ENCODE measurements at regions not wholly inside any gene's neighbourhood (a gene's known extent, or its start where the extent isn't known, plus 50 kb on each side); places are given as distances from the start of the nearest gene placed in this dataset.

- no peaks in the 10 kb centered on the region for H3K4me1 Mint-ChIP-seq (ENCODE audit: low read depth)
- CTCF ChIA-PET = no interaction called here
- no peak overlapping the region for H3K27ac Mint-ChIP-seq
- ATAC-seq (no peak), DNase-seq (no peak)
- intact Hi-C loops (cut with micrococcal nuclease) = no loop called here
- POLR2A ChIA-PET = interaction anchor here (0.6 kb wide), 1 partner anchor 48 kb away, joined by 3 read pairs; no protein-coding TSS in a partner anchor
- no peaks in the 10 kb centered on the region for H3K36me3 Mint-ChIP-seq (ENCODE audit: low read depth)
- H3K4me3 Mint-ChIP-seq = no peak overlapping the region
- H3K27me3 Mint-ChIP-seq = peaks cover 10% of the 10 kb centered on the region
- H3K9me3 Mint-ChIP-seq = no peaks in the 10 kb centered on the region
- TF ChIP-seq, protein P1, sequence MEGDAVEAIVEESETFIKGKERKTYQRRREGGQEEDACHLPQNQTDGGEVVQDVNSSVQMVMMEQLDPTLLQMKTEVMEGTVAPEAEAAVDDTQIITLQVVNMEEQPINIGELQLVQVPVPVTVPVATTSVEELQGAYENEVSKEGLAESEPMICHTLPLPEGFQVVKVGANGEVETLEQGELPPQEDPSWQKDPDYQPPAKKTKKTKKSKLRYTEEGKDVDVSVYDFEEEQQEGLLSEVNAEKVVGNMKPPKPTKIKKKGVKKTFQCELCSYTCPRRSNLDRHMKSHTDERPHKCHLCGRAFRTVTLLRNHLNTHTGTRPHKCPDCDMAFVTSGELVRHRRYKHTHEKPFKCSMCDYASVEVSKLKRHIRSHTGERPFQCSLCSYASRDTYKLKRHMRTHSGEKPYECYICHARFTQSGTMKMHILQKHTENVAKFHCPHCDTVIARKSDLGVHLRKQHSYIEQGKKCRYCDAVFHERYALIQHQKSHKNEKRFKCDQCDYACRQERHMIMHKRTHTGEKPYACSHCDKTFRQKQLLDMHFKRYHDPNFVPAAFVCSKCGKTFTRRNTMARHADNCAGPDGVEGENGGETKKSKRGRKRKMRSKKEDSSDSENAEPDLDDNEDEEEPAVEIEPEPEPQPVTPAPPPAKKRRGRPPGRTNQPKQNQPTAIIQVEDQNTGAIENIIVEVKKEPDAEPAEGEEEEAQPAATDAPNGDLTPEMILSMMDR (IDR thresholded peaks at IDR 0.05) = no peak
Measured at GRCh38 chr13:26468265-26468801, 89.2 kb upstream of the WASF3 start.

GRCh38 chr13:26469602-26470001 lies 87.9 kb upstream of the WASF3 start:
- CTCF ChIA-PET = interaction anchor here (1.8 kb wide), 1 partner anchor 229 kb away, joined by 4 read pairs; no protein-coding TSS in a partner anchor
- no peak for DNase-seq
- intact Hi-C loops (cut with micrococcal nuclease) = no loop called here

GRCh38 chr13:26471807-26472206 lies 85.7 kb upstream of the WASF3 start:
- Mint-ChIP-seq H3K9me3 (no peaks in the 10 kb centered on the region), H3K27ac (no peak overlapping the region), H3K4me1 (ENCODE audit: low read depth) (no peaks in the 10 kb centered on the region), H3K27me3 (peaks cover 3% of the 10 kb centered on the region), H3K36me3 (ENCODE audit: low read depth) (no peaks in the 10 kb centered on the region), H3K4me3 (no peak overlapping the region)
- ChIA-PET POLR2A (no interaction called here), CTCF (no interaction called here)
- ATAC-seq (no peak), DNase-seq (no peak)
- TF ChIP-seq, protein P1 (IDR thresholded peaks at IDR 0.05) = no peak
- intact Hi-C loops (cut with micrococcal nuclease) = no loop called here

More at GRCh38 chr13:26469602-26470001, 87.9 kb upstream of the WASF3 start:
- Mint-ChIP-seq H3K4me3 (no peak overlapping the region), H3K27me3 (peaks cover 8% of the 10 kb centered on the region), H3K4me1 (ENCODE audit: low read depth) (no peaks in the 10 kb centered on the region), H3K36me3 (ENCODE audit: low read depth) (no peaks in the 10 kb centered on the region), H3K27ac (no peak overlapping the region), H3K9me3 (no peaks in the 10 kb centered on the region)
- POLR2A ChIA-PET = no interaction called here
- no peak for ATAC-seq
- TF ChIP-seq, protein P1 (IDR thresholded peaks at IDR 0.05) = no peak

DNA sequence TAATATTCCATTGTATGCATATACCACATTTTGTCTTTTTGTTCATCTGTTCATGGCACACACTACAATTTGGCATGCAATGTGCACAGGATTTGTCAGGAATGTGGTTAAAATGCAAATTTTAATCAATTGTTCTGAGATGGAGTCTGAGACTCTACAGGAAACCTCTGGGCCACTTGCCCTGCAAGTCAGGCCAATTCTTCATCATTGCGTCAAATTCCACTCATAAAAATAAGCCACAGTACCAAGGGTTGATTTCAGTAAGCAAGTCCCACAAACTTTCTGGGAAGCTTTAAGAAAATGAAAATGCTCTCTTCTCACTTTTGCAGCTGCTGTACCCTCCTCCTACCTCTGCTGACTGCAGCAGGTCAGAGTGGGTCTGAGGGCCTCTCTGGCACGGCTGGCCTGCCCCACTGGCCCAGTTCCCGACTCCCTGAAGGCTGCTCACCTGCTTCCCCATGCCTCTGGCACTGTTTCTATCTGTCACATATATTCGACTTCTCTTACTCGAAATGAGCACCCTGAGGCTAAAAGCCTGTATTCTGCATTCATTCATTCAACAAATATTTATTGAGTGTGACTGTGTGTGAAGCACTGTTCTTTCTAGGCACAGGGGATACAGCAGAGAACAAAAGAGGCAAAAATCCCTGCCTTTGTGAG lies 83.8 kb upstream of the WASF3 start:
- Mint-ChIP-seq H3K27me3 (peaks cover 3% of the 10 kb centered on the region), H3K27ac (no peak overlapping the region), H3K36me3 (ENCODE audit: low read depth) (no peaks in the 10 kb centered on the region), H3K9me3 (no peaks in the 10 kb centered on the region), H3K4me1 (ENCODE audit: low read depth) (no peaks in the 10 kb centered on the region), H3K4me3 (no peak overlapping the region)
- TF ChIP-seq, protein P1 (IDR thresholded peaks at IDR 0.05) = no peak
- DNase-seq = no peak
- ChIA-PET POLR2A (no interaction called here), CTCF (no interaction called here)
- intact Hi-C loops (cut with micrococcal nuclease) = no loop called here
- ATAC-seq = no peak

GRCh38 chr13:26474286-26474685 lies 83.2 kb upstream of the WASF3 start:
- Mint-ChIP-seq H3K27me3 (peaks cover under 1% of the 10 kb centered on the region), H3K9me3 (no peaks in the 10 kb centered on the region), H3K4me3 (no peak overlapping the region), H3K36me3 (ENCODE audit: low read depth) (no peaks in the 10 kb centered on the region), H3K27ac (no peak overlapping the region), H3K4me1 (ENCODE audit: low read depth) (no peaks in the 10 kb centered on the region)
- no peak for ATAC-seq
- intact Hi-C loops (cut with micrococcal nuclease) = no loop called here
- CTCF ChIA-PET = interaction anchor here (1.6 kb wide), 1 partner anchor 21 kb away, joined by 3 read pairs; no protein-coding TSS in a partner anchor
- TF ChIP-seq, protein P1 (IDR thresholded peaks at IDR 0.05) = no peak
- POLR2A ChIA-PET = no interaction called here
- no peak for DNase-seq

Data from activated CD8-positive, alpha-beta T cell treated with anti-CD3 and anti-CD28 coated beads for 36 hours (primary cell).